ENCODE measurements at regions not wholly inside any gene's neighbourhood (a gene's known extent, or its start where the extent isn't known, plus 50 kb on each side); places are given as distances from the start of the nearest gene placed in this dataset.

- Histone ChIP-seq H3K79me2 (ENCODE audit: insufficient read depth, low read length) (no peaks in the 10 kb centered on the region), H3K9me2 (ENCODE audit: insufficient read depth) (no peaks in the 10 kb centered on the region), H3K4me2 (ENCODE audit: low read length) (no peak overlapping the region), H3K27me3 (ENCODE audit: insufficient read depth, low read length) (peaks cover 32% of the 10 kb centered on the region; the same call in 1 of the 2 replicates), H2AFZ (ENCODE audit: low read depth, low read length, poor library complexity, severe bottlenecking) (no peak overlapping the region), H3K9ac (ENCODE audit: low read length) (no peak overlapping the region), H3K36me3 (ENCODE audit: control insufficient read depth in 1 of 2, insufficient read depth in 2 of 2, low read length in 2 of 2) (no peaks in the 10 kb centered on the region), H3K27ac (ENCODE audit: low read depth, low read length) (no peak overlapping the region), H3K4me1 (ENCODE audit: control insufficient read depth in 1 of 2, insufficient read depth in 2 of 2, low read length in 2 of 2) (peaks cover 0 to 1% of the 10 kb centered on the region in 2 experiments; a peak in 1 of 4 replicates), H3K4me3 (replicated peaks in 1 of 2; ENCODE audit: low read depth in 1 of 2, low read length in 2 of 2) (no peak overlapping the region), H3K9me3 (ENCODE audit: control insufficient read depth in 1 of 2, insufficient read depth in 1 of 2, low read depth in 1 of 2, low read length in 2 of 2) (no peaks in the 10 kb centered on the region), H4K20me1 (ENCODE audit: insufficient read depth) (no peaks in the 10 kb centered on the region)
- DNase-seq (ENCODE audit: low read depth, low spot score) (no peak), ATAC-seq (no peak)
- POLR2A ChIA-PET = no interaction called here
- CTCF ChIA-PET = no interaction called here
- no TSS peak for BruUV-seq (replicated peaks)
- intact Hi-C loops (cut with micrococcal nuclease) = no loop called here
- RAD21 ChIA-PET (ENCODE audit: low non-redundant PET in 1 of 2, low total read pairs in 2 of 2, uncharacterized antibody in 2 of 2, unreplicated experiment in 2 of 2) = no interaction called here
- TF ChIP-seq, protein P1, sequence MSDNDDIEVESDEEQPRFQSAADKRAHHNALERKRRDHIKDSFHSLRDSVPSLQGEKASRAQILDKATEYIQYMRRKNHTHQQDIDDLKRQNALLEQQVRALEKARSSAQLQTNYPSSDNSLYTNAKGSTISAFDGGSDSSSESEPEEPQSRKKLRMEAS (IDR thresholded peaks at IDR 0.05) = no peak
- TF ChIP-seq JUND (IDR thresholded peaks at IDR 0.05) (no peak), EGR1 (IDR thresholded peaks at IDR 0.05; ENCODE audit: low read depth) (no peak), CBX3 (IDR thresholded peaks at IDR 0.05; ENCODE audit: low read depth) (no peak), ZNF274 (IDR thresholded peaks at IDR 0.05; ENCODE audit: low read depth, low read length) (no peak), ELF1 (IDR thresholded peaks at IDR 0.05; ENCODE audit: borderline replicate concordance, low read depth) (no peak), RAD21 (IDR thresholded peaks at IDR 0.05; ENCODE audit: low read depth) (no peak), CTCF (IDR thresholded peaks at IDR 0.05 in 2 of 3, conservative IDR thresholded peaks at IDR 0.05 in 1 of 3; ENCODE audit: borderline replicate concordance in 1 of 3, insufficient read depth in 1 of 3, low read depth in 2 of 3, low read length in 2 of 3) (no peak), ZBTB33 (IDR thresholded peaks at IDR 0.05; ENCODE audit: extremely low read depth, insufficient replicate concordance, low read length) (no peak), EZH2phosphoT487 (IDR thresholded peaks at IDR 0.05; ENCODE audit: borderline replicate concordance) (no peak), YY1 (IDR thresholded peaks at IDR 0.05; ENCODE audit: extremely low read depth, insufficient replicate concordance, low read depth, low read length) (no peak), SP1 (IDR thresholded peaks at IDR 0.05; ENCODE audit: low read depth) (no peak), EZH2 (IDR thresholded peaks at IDR 0.05) (no peak), ZFX (IDR thresholded peaks at IDR 0.05) (no peak), CEBPB (IDR thresholded peaks at IDR 0.05; ENCODE audit: low read depth) (no peak), TCF7L2 (IDR thresholded peaks at IDR 0.05; ENCODE audit: borderline replicate concordance, extremely low read depth, insufficient read depth, insufficient read length) (no peak), POLR2AphosphoS5 (IDR thresholded peaks at IDR 0.05; ENCODE audit: low read depth, low read length) (no peak), FOSL1 (IDR thresholded peaks at IDR 0.05; ENCODE audit: low read depth) (no peak), SRF (IDR thresholded peaks at IDR 0.05; ENCODE audit: low read depth) (no peak)
- TF ChIP-seq, protein P2, sequence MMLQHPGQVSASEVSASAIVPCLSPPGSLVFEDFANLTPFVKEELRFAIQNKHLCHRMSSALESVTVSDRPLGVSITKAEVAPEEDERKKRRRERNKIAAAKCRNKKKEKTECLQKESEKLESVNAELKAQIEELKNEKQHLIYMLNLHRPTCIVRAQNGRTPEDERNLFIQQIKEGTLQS (IDR thresholded peaks at IDR 0.05) = no peak
Measured at GRCh38 chr17:36726199-36726598, 124.8 kb downstream of the MRM1 start.
